H1 (cell line): ENCODE measurements at regions not wholly inside any gene's neighbourhood (a gene's known extent, or its start where the extent isn't known, plus 50 kb on each side); places are given as distances from the start of the nearest gene placed in this dataset.

Experiments
- TCF12 ChIP-seq: IDR thresholded peaks from 2 replicates; pipeline ENCODE4 v1.6.1; 2011; ENCODE audit warnings: low read depth, mild to moderate bottlenecking, low read length

- 0 out of 2 replicates have a peak, but pooled peaks have one; percentile 5 for TF ChIP-seq TCF12
Measured at GRCh38 chr16:5928476-5929065, 831.0 kb upstream of the EEF2KMT start (continued).
